GM12892 (cell line): ENCODE measurements at regions not wholly inside any gene's neighbourhood (a gene's known extent, or its start where the extent isn't known, plus 50 kb on each side); places are given as distances from the start of the nearest gene placed in this dataset.

ENCODE experiments used
- DNase-seq: peaks from one replicate; pipeline ENCODE4 v3.0.0; 2011; ENCODE audit not compliant: insufficient read length
- FAIRE-seq: peaks from 2 replicates; lab custom pipeline; 2011; peaks lifted over from hg19 to GRCh38; lab: Jason Lieb, UNC
- POLR2A ChIP-seq: IDR thresholded peaks from 2 replicates; pipeline ENCODE4 v1.6.1; 2011; ENCODE audit warnings: low read depth, low read length, control low read depth
- POLR2AphosphoS5 ChIP-seq: IDR thresholded peaks from 2 replicates; pipeline ENCODE4 v1.6.1; 2011; ENCODE audit warnings: low read depth, low read length, control low read depth
- TAF1 ChIP-seq: IDR thresholded peaks from 2 replicates; pipeline ENCODE4 v1.6.1; 2011; ENCODE audit warnings: low read depth, mild to moderate bottlenecking, control low read depth, low read length, borderline replicate concordance

- FAIRE-seq (peak; percentile 84), DNase-seq (peak; percentile 51)
- TF ChIP-seq POLR2A, result peak; percentile 61; the same call in 1 of the 2 replicates
- no peak for TF ChIP-seq TAF1
Observed at GRCh38 chr1:226798427-226799411, 59.6 kb upstream of the ITPKB start.

- TF ChIP-seq POLR2A, result no peak
- TF ChIP-seq POLR2AphosphoS5, result no peak
- no peak for TF ChIP-seq TAF1
- FAIRE-seq, result no peak
- no peak for DNase-seq
Observed at GRCh38 chr1:226797151-226797550, 58.1 kb upstream of the ITPKB start.

GRCh38 chr1:226793620-226794276 lies 54.7 kb upstream of the ITPKB start:
- no peak for TF ChIP-seq POLR2A
- no peak for TF ChIP-seq TAF1
- TF ChIP-seq POLR2AphosphoS5, result no peak
- FAIRE-seq (no peak), DNase-seq (no peak)

DNA sequence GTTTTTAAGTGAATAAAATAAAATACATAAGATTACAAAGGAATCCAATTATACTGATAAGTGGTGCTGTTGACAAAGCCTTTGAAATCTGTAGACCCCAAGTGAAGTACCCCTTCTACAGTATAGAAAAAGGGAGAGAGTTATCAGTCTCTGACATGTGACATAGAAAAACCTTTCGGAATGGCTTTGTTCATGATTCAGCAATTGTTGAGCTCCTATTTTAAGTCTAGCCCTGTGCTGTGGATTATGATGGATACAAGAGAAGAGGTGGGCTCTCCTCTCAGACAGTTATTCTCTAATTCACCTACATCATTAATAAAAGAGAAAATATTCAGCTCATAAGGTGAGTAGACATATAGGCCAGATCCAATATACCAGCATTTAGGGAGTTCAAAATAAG lies 53.3 kb upstream of the ITPKB start:
- TF ChIP-seq POLR2AphosphoS5, result no peak
- no peak for TF ChIP-seq TAF1
- TF ChIP-seq POLR2A, result no peak

GRCh38 chr1:226790545-226791181 lies 51.6 kb upstream of the ITPKB start:
- DNase-seq (no peak), FAIRE-seq (peak; percentile 64)
- TF ChIP-seq POLR2A (no peak), POLR2AphosphoS5 (no peak), TAF1 (no peak)

More for the DNA sequence above, 53.3 kb upstream of the ITPKB start:
- FAIRE-seq (no peak), DNase-seq (no peak)

GRCh38 chr1:226788965-226789364 lies 49.9 kb upstream of the ITPKB start:
- TF ChIP-seq TAF1 (no peak), POLR2AphosphoS5 (no peak), POLR2A (no peak)
- DNase-seq, result no peak
- FAIRE-seq, result peak; percentile 89
